Gastrocnemius medialis (tissue), 4 donors: ENCODE measurements at regions not wholly inside any gene's neighbourhood (a gene's known extent, or its start where the extent isn't known, plus 50 kb on each side); places are given as distances from the start of the nearest gene placed in this dataset.
"Not testable (repeated sequence)": the region's sequence is repeated elsewhere in the genome, so short reads cannot be mapped to it uniquely, and the experiment has no call there.

Source experiments
- CTCF ChIP-seq, 5 experiments: fragments of 450-650 bp in 3 of 5; fragments of 200-600 bp in 2 of 5; sonication (generic) in 2 of 5; IDR thresholded peaks in 4 of 5; conservative IDR thresholded peaks in 1 of 5; 1 replicate in 4 of 5; 2 replicates in 1 of 5; pipeline ENCODE4 v1.5.1; 2016 to 2019; ENCODE audit warnings: antibody characterized with exemption in 5 of 5, mild to moderate bottlenecking in 3 of 5, moderate library complexity in 3 of 5
- POLR2A ChIP-seq, 2 donors: fragments of 450-650 bp; IDR thresholded peaks; one replicate each; pipeline ENCODE4 v1.6.1; 2017; ENCODE audit warnings: antibody characterized with exemption in 2 of 2, mild to moderate bottlenecking in 2 of 2, moderate library complexity in 2 of 2

- TF ChIP-seq CTCF (IDR thresholded peaks at IDR 0.05 in 4 of 5, conservative IDR thresholded peaks at IDR 0.05 in 1 of 5); POLR2A (IDR thresholded peaks at IDR 0.05): not testable (repeated sequence)
Measured at GRCh38 chr9:67394782-67395181, 402.4 kb upstream of the SPATA31A3 start.
